Fibroblast of skin of right biceps (primary cell): ENCODE measurements at regions not wholly inside any gene's neighbourhood (a gene's known extent, or its start where the extent isn't known, plus 50 kb on each side); places are given as distances from the start of the nearest gene placed in this dataset.
"Not testable (repeated sequence)": the region's sequence is repeated elsewhere in the genome, so short reads cannot be mapped to it uniquely, and the experiment has no call there.

Experiments used
- DNase-seq: peaks from one replicate; pipeline ENCODE4 v3.0.0-alpha.2; 2013

- no peak for DNase-seq
Observed at GRCh38 chr1:222865718-222866117, 50.9 kb downstream of the DISP1 start.

DNA sequence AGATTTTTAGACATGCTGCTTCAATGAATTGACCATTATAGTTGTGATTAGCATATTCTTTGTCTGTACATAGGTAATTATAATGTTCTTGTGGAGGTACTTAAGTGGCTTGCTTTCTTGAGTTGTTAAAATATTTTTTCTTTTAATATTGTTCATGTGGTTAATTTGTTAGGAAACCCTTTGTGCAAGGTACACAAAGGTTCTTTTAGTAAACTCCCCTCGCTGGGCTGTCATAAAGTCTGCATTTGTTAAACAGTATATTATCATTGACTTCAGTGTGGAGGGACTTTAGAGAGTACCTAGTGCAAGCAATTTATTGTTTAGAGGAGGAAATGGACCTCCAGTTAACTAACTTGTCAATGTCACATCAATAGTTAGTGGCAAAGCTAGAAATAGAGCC, 52.5 kb downstream of the DISP1 start:
- DNase-seq, result no peak

GRCh38 chr1:222876182-222876581, 61.3 kb downstream of the DISP1 start:
- no peak for DNase-seq

DNA sequence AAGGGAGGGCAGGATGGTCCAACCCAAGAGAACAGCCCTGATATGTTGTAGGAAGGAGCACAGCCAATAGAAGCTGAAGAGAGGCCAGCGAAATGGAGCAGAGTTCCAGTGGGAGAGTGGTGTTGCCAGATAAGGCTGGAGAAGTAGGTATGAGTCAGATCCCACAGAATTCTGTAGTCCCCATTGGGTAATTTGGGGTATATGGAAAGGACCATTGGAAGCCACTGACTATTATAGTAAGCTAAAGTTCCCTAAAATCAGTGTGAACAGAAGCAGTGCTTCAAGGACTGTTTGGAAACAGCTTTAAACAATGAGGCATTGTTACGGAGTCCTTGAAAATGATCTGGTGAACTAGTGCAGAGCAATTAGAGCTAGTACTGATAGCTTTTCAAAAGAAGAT, 63.0 kb downstream of the DISP1 start:
- DNase-seq, result peak; percentile 13

- peak; percentile 76 for DNase-seq
Observed at GRCh38 chr1:222880587-222880986, 65.7 kb downstream of the DISP1 start.

DNA sequence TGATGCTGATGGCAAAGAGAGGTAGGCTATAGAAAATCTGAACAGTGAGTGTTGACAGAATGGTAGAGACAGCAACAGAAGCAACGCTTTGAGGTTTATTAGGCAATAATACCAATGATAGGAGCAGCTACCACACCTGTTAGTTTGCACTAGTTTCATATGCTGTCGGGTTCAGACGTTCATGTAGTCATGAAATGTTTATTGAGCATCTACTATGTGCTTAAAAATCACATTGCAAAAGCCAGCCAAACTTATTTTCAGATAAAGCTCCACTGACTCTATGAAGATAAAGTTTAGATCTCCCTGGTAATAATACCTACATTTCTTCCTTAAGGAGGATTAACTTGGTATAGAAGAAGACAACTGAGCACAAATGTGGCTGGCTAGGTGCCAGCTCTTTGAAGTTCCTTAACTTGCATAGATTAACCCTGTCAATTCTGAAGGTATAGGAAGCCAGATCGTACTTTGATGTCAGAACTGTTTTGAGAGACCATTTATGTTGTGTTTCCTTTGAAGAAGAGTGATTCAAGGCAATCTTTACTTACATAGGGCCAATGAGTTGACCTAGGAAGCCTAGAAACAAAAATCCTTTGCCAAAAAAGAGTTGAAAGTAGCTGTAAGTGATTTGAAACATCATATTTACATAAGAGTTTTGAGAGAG, 71.5 kb downstream of the DISP1 start:
- DNase-seq, result no peak

DNA sequence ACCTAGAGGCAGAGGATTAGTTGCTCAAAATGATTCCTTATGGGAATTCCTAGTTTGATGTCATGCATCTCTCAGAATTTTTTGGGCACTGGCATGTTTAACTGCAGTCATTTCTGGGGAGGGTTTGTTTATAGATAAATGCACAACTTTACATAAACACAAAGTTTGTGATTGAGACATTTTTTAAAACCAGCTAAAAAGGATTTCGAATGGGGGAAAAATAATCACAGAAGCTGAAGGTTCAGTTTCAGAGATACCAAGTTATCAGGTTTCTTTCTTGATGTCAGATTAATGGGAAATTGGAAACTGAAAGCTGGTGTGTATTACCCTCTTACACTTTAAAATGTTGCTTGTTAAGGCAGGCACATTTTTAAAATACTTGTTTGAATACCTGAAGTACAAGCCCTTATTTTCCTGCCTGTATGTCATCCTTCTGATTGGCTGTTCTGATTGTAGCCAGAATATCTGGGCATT, 72.1 kb downstream of the DISP1 start:
- no peak for DNase-seq

- DNase-seq, result no peak
Observed at GRCh38 chr1:222889440-222889839, 74.6 kb downstream of the DISP1 start.

DNA sequence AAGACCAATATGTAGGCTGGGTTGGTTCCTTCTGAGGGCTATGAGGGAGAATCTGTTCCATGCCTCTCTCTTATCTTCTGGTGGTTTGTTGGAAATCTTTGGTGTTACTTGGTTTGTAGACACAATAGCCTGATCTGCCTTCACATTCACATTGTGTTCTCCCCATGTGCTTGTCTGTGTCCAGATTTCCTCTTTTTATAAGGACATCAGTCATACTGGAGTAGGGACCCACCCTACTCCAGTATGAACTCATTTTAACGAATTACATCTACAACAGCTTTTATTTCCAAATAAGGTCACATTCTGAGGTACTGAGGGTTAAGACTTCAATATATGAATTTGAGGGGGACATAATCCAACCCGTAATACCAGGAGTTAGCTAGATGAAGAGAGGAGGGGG, 75.9 kb downstream of the DISP1 start:
- no peak for DNase-seq

DNA sequence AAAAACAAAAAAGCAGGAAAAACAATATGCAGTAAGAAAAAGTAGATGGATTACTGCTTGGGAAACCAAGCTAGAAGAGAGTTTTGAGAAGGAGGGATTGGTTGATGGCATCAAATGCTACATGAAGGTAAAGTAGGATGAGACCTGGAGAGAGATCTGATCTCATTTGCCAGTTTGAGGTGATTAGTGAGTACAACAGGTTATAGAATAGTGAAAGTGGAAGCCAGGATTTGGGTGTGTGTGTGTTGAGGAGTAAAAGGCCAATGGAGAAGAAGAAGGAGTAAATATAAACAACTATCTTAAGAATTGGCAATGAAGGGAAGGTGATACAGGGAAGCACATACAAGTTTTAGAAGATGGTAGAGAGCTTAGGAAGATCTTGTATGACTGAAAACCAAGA, 76.7 kb downstream of the DISP1 start:
- DNase-seq, result no peak

GRCh38 chr1:222892137-222892769, 77.4 kb downstream of the DISP1 start:
- peak; percentile 64 for DNase-seq

DNA sequence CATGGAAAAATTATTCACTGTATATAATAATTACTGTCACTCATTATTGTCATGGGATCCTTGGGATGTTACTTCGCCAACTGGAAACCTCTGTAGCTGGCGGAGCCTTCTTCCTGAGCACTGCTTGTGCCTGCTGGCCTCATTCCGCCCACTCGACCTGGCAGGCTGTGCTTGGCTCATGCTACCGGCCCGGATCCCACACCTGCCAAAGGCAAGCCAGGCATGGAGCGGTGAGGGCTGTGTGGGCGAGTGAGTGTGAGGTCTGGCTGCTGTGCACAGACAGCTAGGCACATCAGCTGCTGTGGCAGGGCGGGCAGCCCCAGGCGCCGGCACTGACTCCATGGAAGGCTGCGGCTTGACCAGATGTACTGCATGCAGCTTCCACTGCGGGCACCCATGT, 78.4 kb downstream of the DISP1 start:
- DNase-seq, result no peak

DNA sequence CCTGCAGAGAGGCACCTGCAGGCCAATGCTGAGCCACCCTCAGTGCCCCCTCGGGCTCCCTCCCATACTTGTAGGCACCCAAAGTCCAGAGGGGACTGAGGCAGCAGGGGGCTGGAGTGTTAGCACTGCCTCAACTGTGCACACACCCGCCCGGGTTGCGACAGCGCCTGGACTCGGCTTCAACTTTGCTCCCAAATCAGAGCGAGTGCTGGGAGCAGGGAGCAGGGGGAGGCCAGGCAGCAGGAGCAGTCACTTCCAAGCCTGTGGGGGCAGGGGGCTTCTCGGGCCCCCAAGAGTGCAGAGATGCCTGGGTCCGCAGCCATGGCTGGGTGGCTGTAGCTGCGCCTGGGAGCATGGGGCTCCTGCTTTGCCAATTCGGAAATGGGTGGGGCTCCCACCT, 79.5 kb downstream of the DISP1 start:
- no peak for DNase-seq

DNA sequence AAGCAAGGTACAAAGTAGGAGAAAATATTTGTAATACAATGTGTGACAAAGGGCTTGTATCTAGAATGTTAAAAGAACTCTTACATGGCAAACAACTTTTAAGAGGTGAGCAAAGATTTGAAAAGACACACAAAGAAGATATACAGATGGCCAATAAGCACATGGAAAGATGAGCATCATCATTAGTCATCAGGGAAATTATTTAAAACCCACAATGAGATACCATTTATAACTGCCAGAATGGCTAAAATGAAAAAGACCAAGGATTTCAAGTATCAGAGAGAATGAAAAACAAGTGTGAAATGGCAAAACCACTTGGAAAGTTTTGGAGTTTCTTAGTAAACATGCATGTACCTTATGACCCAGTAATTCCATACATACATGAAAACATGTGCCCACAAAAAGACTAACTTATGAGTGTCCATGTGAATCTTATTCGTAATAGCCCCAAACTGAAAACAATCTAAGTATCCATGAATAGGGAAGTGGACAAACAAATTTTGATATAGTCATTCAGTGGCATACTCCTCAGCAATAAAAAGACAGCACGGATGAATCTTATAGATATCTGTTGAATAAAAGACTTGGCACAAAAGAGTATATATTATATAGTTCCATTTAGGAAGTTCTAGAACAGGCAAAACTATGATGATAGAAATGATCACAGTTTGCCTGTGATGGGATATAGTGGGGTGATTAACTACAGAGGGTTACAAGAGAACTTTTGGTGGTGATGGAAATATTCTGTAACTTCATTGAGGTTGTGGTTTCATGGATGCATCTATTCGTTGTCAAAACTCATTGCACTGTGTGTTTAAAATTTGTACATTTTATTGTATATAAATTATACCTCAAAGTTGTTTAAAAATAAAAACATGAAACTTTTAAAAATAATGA, 82.0 kb downstream of the DISP1 start:
- DNase-seq, result no peak

DNA sequence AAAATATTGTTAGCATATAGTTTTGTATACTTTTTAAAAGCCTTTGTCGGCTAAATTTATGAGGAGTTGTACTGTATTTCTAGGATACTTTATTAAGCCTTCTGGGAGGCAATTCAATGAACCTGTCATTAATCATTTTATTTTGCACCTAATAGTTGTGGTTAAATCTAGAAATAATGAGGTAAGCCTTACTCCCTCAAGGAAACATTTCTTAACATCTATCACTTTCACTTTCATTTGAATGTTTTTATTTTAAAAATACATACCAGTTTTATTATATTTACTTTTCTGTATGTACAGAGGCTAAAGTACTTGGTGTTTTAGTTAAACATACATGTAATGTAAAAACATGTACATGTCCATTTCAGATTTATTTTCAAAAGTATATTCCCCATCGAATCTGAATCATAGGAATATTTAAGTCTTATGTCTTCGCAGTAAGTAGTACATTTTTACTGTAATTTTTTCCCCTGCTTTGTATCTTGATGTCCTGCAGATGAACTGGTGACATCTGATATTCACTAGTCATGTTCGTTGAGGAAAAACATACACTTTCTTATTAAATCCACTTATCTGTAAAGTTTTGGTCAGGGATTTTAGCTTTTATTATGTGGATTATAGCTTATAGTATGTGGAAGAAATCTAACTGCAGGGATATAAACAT, 82.8 kb downstream of the DISP1 start:
- no peak for DNase-seq

DNA sequence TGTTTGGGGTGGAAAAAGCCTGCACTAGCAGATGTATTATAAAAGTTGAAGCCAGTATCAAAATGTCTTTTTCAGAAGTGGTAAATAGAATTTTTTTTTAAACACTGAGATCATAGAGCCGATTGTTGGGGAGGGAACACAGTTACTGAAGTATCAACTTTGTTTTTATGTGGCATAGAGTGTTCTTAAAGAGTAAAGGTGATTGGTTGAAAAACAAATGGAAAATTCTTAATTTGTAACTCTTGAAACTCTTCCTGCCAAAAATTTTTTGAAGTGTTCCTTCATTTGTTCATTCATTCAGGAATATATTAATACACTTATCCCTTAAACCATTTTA, 83.3 kb downstream of the DISP1 start:
- no peak for DNase-seq

DNA sequence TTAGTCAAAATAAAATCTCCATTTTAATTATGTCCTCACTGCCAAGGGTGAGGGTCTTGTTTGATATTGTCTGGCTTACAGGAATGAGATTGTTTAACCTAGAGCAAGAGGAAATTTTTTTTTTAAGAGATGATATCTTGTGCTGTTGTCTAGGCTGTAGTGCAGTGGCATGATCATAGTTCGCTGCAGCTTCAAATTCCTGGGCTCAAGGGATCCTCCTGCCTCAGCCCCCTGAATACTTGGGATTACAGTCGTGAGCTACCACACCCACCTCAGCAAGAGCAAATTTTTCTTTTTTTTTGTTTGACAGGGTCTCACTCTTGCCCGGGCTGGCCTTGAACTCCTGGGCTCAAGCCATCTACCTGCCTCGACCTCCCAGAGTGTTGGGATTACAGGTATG, 84.6 kb downstream of the DISP1 start:
- DNase-seq, result no peak

DNA sequence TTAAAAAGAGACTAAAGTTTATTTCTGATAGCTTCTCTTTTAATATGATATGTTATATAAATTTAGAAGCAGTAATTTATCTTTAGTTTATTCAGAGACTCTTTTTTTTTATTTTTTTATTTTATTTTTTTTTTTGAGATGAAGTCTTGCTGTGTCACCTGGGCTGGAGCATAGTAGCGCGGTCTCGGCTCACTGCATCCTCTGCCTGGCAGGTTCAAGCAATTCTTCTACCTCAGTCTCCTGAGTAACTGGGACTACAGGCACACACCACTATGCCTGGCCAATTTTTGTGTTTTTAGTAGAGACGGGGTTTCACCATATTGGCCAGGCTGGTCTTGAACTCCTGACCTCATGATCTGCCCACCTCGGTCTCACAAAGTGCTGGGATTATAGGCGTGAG, 89.6 kb downstream of the DISP1 start:
- no peak for DNase-seq

- DNase-seq, result no peak
Observed at GRCh38 chr1:222905151-222905550, 90.3 kb downstream of the DISP1 start.

- DNase-seq, result not testable (repeated sequence)
Observed at GRCh38 chr1:222906271-222906739, 91.5 kb downstream of the DISP1 start.

DNA sequence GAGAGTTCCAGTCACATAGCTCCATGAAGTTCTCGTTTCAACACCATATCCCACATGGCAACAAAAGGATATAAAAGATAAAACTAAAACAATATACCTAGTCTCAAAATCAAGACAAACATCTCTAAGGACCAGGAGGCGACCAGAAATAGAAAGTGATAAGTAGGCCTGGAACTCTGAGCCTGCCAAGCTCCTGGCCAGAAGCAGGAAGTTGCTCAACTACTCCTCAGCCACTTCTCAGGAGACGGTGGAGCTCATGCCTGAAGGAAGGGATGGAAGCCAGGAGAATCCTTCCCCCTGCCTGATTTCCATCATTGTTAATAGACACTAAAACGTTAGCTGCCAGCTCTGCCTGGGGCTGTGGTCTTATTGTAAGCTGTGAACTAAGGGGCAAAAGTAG, 94.7 kb downstream of the DISP1 start:
- peak; percentile 66 for DNase-seq

GRCh38 chr1:222910699-222911098, 95.9 kb downstream of the DISP1 start:
- peak; percentile 48 for DNase-seq

GRCh38 chr1:222911866-222912265, 97.0 kb downstream of the DISP1 start:
- DNase-seq, result no peak
